H4 (cell line): ENCODE measurements at regions not wholly inside any gene's neighbourhood (a gene's known extent, or its start where the extent isn't known, plus 50 kb on each side); places are given as distances from the start of the nearest gene placed in this dataset.
A peak's percentile ranks its signal among the peaks of the same experiment; 100 is the strongest.
"Not testable (repeated sequence)": the region's sequence is repeated elsewhere in the genome, so short reads cannot be mapped to it uniquely, and the experiment has no call there.

Experiments
- DNase-seq: peaks from one replicate; pipeline ENCODE4 v3.0.0-alpha.2; 2015; ENCODE audit warnings: low spot score

GRCh38 chr4:89496851-89497250 lies 189.3 kb upstream of the GPRIN3 start:
- DNase-seq, result peak; percentile 40

DNA sequence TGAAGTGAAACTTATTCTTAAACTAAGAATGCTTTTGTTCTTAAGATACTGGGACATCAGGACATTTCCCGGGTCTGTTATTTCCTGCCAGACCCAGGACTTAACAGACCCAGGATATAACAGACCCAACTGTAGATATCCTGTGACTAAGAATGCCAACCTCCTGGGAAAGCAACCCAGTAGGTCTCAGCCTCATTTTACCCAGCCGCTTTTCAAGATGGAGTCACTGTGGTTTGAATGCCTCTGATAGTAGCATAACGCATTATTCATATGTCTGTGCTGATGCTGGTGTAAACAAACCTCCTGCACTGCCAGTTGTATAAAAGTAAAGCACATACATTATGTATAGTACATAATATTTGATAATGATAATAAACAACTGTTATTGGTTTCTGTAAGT lies 185.8 kb upstream of the GPRIN3 start:
- no peak for DNase-seq

DNA sequence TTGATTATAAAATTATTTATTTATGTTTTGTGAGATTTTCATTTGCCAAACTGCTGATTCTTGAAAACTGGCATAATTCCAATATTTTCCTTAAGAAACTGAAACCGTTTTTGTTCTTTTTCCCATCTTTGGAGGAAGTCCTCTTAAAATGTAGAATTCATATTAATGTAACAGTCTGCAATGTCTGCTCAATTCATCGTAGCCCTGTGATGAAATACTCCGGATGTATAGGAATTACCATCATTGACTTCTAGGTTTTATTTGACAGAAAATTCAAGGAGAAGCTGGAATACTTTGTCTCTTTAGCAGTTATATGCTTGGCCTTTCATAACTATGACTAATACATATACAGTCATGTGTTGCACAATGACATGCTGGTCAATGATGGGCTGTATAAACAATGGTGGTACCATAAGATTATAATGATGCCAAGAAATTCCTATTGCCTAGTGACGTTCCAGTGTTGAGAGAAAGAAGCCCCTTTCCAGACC lies 185.0 kb upstream of the GPRIN3 start:
- peak; percentile 63 for DNase-seq

- no peak for DNase-seq
Measured at GRCh38 chr4:89491761-89492160, 184.2 kb upstream of the GPRIN3 start.

DNA sequence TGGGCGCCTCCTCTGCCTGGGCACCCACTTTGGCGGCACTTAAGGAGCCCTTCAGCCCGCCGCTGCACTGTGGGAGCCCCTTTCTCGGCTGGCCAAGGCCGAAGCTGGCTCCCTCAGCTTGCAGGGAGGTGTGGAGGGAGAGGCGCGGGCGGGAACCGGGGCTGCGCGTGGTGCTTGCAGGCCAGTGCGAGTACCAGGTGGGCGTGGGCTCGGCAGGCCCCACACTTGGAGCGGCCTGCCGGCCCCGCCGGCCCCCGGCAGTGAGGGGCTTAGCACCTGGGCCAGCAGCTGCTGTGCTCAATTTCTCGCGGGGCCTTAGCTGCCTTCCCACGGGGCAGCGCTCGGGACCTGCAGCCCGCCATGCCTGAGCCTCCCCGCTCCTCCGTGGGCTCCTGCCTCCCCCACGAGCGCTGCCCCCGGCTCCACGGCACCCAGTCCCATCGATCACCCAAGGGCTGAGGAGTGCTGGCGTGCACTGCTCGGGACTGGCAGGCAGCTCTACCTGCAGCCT lies 182.4 kb upstream of the GPRIN3 start:
- DNase-seq, result not testable (repeated sequence)

DNA sequence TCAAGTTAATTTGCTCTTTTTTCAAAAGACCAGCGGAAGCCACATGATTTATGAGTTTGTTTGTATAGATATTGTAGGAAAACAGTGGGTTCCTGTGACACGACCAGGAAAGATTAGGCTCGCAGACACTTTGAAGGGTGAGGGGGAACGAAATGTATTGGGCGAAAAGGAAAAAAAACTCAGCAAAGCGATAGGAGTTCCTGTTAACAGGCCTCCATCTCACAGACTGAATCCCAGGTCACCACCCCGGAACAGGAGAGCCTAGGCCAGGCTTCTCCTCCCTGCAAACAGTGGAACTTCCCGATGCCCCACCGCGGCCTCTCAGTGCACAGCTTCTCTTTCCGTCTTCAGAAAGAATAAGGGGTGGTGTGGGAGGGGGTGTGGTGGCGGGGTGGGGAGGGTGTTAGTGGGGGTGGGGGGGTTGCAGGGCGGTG lies 181.8 kb upstream of the GPRIN3 start:
- DNase-seq, result no peak

- no peak for DNase-seq
Measured at GRCh38 chr4:89488736-89489135, 181.1 kb upstream of the GPRIN3 start.

DNA sequence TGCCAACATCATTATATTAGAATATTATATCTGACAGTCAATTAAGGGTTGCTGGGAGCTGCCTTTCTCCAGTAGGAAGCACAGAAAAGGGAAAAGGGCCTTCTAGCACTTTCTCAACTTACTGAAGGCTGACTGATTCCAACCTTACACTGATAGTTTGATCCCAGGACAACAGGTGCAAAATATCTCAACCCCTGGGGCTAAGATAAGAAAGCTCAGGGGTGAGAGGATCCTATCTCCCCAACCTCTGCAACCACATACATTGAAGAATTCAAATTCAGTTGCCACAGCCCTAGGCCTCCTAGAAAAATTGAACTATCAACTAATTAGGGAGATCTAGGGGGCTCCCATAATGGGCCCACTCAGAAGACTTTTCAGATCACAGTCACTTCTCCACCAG lies 179.1 kb upstream of the GPRIN3 start:
- DNase-seq, result no peak

- peak; percentile 33 for DNase-seq
Measured at GRCh38 chr4:89486042-89486441, 178.4 kb upstream of the GPRIN3 start.

- DNase-seq, result no peak
Measured at GRCh38 chr4:89483833-89484232, 176.2 kb upstream of the GPRIN3 start.

DNA sequence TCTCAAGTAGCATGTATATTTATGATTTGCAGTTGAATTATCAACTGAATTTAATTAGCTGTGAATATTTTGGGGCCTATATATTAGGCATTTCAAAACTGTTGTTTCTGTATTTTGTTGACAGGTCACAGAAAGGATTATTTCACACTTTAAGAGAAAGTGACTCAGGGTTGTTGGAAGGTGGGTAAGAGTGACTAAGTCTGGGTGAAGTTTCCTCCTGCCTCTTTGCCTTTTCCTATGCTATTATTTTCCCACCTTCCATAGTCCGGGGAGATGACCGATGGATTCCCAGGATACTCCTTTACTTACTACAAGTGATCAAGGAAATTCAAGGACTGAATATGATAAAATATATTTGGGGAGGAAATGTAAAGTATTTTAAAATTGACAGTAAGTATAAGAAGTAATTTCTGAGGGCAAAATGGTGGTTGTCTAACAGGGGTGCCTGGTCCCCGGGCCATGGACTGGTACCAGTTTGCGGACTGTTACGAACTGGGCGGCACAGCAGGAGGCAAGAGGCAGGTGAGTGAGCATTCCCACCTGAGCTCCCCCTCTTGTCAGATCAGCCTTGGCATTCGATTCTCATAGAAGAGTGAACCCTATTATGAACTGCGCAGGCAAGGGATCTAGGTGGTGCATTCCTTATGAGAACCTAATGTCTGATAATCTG lies 175.5 kb upstream of the GPRIN3 start:
- DNase-seq, result no peak

DNA sequence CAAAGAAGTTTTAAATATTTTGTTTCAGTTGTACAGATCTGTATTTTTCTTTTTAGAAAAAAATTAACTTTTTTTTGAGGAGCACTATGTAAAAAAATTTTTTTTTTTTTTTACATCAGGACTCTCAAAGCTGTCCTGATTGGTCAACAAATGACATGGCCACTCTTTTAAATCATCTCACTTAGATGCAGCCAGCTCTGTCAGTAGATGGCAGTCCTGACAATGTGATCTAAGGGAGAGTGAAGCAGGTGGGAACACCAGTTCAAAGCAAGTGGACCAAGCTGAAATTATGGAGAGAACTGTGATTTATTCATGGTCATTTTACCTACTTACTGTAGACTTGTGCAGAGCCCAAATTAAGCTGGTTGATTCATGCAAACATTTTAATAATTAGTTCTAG lies 174.7 kb upstream of the GPRIN3 start:
- peak; percentile 71 for DNase-seq

GRCh38 chr4:89469930-89470375 lies 162.4 kb upstream of the GPRIN3 start:
- peak; percentile 94 for DNase-seq

- DNase-seq, result no peak
Measured at GRCh38 chr4:89469516-89469915, 161.9 kb upstream of the GPRIN3 start.

- no peak for DNase-seq
Measured at GRCh38 chr4:89468602-89469001, 161.0 kb upstream of the GPRIN3 start.

DNA sequence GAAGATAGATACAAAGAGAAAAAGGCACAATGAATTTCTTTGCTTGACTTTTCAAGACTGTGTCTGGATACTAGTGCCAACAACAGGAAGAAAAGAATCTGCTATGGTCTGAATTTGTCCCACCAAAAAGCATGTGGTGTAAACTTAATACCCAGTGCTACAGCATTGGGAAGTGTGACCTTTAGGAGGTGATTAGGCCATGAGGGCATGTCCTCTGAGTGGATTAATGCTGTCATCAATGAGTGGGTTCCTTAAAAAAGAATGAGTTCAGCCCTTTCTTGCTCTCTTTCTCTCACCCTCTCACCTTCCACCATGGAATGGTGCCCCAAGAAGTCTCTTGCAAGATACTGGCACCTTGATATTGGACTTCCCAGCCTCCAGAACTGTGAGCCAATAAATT lies 155.7 kb upstream of the GPRIN3 start:
- no peak for DNase-seq

DNA sequence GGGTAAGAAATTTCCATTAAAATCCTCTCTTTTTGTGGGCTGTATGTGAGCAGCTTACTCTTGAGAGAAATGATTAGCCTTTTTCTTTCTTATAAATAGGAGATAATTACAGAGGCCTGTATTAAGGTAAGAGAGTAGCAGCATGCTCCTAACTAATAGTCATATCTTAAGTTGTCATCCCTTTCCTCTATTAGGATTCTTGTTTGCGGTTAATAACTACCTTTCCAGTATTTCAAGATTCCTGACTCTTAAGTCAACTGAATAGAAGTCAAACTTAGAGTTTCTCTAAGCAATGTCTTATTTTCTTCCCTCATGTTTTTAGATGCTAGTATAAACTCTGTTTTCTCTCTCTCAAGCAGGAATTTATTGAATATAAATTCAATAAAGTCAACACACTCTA lies 139.9 kb upstream of the GPRIN3 start:
- DNase-seq, result no peak

DNA sequence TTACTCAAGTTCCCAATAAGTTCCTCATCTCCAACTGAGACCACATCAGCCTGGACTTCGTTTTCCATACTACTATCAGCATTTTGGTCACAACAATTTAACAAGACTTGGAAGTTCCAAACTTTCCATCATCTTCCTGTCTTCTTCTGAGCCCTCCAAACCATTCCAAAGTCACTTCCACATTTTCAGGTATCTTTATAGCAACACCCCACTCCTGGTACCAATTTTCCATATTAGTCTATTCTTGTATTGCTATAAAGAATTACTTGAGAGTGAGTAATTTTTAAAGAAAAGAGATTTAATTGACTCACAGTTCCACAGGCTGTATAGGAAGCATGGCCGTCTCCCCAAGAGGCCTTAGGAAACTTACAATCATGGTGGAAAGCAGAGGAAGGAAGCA lies 138.6 kb upstream of the GPRIN3 start:
- no peak for DNase-seq

DNA sequence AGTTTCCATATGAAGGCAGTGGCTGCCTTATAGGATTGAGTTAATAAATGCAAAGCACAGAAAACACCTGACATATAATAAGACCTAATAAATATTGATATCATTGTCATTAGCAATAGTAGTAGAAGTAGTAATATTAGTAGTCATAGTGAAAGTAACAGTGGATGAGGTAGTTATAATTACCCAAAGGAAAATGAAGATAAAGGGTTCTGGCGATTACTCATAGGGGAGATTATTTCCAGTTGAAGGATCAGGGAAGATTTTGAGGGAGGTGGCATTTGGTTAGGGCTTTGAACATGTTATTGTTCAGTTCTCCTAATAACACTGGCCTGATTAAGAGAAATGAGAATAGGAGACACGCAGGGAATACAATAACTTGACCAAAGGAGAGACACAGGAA lies 131.9 kb upstream of the GPRIN3 start:
- no peak for DNase-seq

- peak; percentile 72 for DNase-seq
Measured at GRCh38 chr4:89438102-89438831, 130.7 kb upstream of the GPRIN3 start.

GRCh38 chr4:89434364-89434988 lies 126.9 kb upstream of the GPRIN3 start:
- peak; percentile 35 for DNase-seq

DNA sequence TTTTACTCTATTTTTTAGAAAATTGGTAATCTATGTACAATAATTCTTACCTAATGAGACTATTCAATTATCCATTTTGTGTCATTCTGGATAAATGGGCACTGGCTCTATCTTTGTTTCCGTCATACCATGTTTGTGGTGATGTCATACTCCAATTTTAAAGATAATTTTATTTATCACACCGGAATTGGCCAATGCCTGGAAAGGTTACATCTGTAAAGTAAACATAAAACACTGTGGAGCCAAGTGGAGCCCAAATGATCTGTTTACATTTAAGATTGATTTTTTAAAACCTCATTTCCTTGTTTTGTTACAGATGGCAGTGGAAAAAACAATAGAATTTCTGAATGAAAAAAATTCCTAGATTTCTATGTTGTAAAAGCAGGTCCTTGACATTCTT lies 120.2 kb upstream of the GPRIN3 start:
- DNase-seq, result no peak

- DNase-seq, result no peak
Measured at GRCh38 chr4:89425023-89425422, 117.4 kb upstream of the GPRIN3 start.
